IMR-90 (cell line): ENCODE measurements at regions not wholly inside any gene's neighbourhood (a gene's known extent, or its start where the extent isn't known, plus 50 kb on each side); places are given as distances from the start of the nearest gene placed in this dataset.

Source experiments
- ATAC-seq: fragments of 200-7000 bp; cut with Tn5 transposase; 2 replicates; pipeline ENCODE4 v1.9.1; 2020; ENCODE audit warnings: low read depth, mild to moderate bottlenecking, moderate library complexity
- BruUV-seq: library from RNA; stranded (reverse); fragments of 400-500 nt; replicated peaks from 2 replicates; lab custom pipeline; 2021; lab: Mats Ljungman, UMichigan
- CTCF ChIA-PET: fragments of 300-600 bp; formaldehyde crosslinking; extraction: SDS; loops from one replicate; lab custom pipeline; 2021; ENCODE audit warnings: antibody characterized with exemption; lab: Yijun Ruan, JAX
- POLR2A ChIA-PET: fragments of 300-600 bp; sonication (Branson Sonifier 250); formaldehyde crosslinking; loops from one replicate; lab custom pipeline; 2022; ENCODE audit warnings: antibody characterized with exemption; ENCODE audit not compliant: unreplicated experiment; lab: Charles Lee
- DNase-seq: peaks from one replicate; pipeline ENCODE4 v3.0.0; 2013
- H2AFZ ChIP-seq: replicated peaks from 2 replicates; pipeline ENCODE3; 2013; ENCODE audit warnings: low read length, mild to moderate bottlenecking; ENCODE audit not compliant: poor library complexity
- H2AK5ac ChIP-seq: 2 replicates; pipeline ENCODE4 v1.6.1; 2013; ENCODE audit warnings: low read depth, low read length, inconsistent platforms
- H2AK9ac ChIP-seq: replicated peaks from 2 replicates; pipeline ENCODE3; 2013; ENCODE audit warnings: mild to moderate bottlenecking, low read depth, low read length, moderate library complexity; ENCODE audit not compliant: poor library complexity
- H2BK120ac ChIP-seq: 2 replicates; pipeline ENCODE4 v1.6.1; 2013; ENCODE audit warnings: low read depth, low read length, inconsistent platforms
- H2BK15ac ChIP-seq: 3 replicates; pipeline ENCODE4 v1.6.1; 2013; ENCODE audit warnings: low read depth, low read length, inconsistent platforms
- H2BK20ac ChIP-seq: 2 replicates; pipeline ENCODE4 v1.6.1; 2013; ENCODE audit warnings: low read depth, mild to moderate bottlenecking, inconsistent platforms, low read length, moderate library complexity
- H2BK5ac ChIP-seq: 2 replicates; pipeline ENCODE4 v1.6.1; 2013; ENCODE audit warnings: mild to moderate bottlenecking, low read depth, low read length, inconsistent platforms; ENCODE audit not compliant: poor library complexity, severe bottlenecking
- H3K14ac ChIP-seq: replicated peaks from 2 replicates; pipeline ENCODE4 v1.6.1; 2013; ENCODE audit warnings: low read depth, low read length, inconsistent platforms
- H3K18ac ChIP-seq: 2 replicates; pipeline ENCODE4 v1.6.1; 2013; ENCODE audit warnings: low read depth, low read length, control low read depth
- H3K23ac ChIP-seq: 2 replicates; pipeline ENCODE4 v1.6.1; 2013; ENCODE audit warnings: low read depth, low read length, inconsistent platforms
- H3K27ac ChIP-seq: 2 replicates; pipeline ENCODE4 v1.5.1; 2013; ENCODE audit warnings: mild to moderate bottlenecking, control low read depth, low read length; ENCODE audit not compliant: insufficient read depth
- H3K27me3 ChIP-seq: 2 replicates; pipeline ENCODE4 v1.6.1; 2013; ENCODE audit warnings: low read length; ENCODE audit not compliant: control insufficient read depth, insufficient read depth
- H3K36me3 ChIP-seq: 2 replicates; pipeline ENCODE4 v1.6.1; 2013; ENCODE audit warnings: low read length, mixed read lengths; ENCODE audit not compliant: control insufficient read depth, insufficient read depth
- H3K4ac ChIP-seq: 2 replicates; pipeline ENCODE4 v1.6.1; 2013; ENCODE audit warnings: low read depth, low read length, inconsistent platforms
- H3K4me1 ChIP-seq: 2 replicates; pipeline ENCODE4 v1.6.1; 2013; ENCODE audit warnings: low read length, mixed read lengths; ENCODE audit not compliant: control insufficient read depth, insufficient read depth
- H3K4me2 ChIP-seq: 2 replicates; pipeline ENCODE4 v1.6.1; 2013; ENCODE audit warnings: low read depth, mild to moderate bottlenecking, control low read depth, low read length, moderate library complexity
- H3K4me3 ChIP-seq: 2 replicates; pipeline ENCODE4 v1.5.1; 2013; ENCODE audit warnings: low read depth, mild to moderate bottlenecking, control low read depth, low read length, moderate library complexity; ENCODE audit not compliant: insufficient read depth
- H3K56ac ChIP-seq: 2 replicates; pipeline ENCODE4 v1.6.1; 2013; ENCODE audit warnings: low read length, inconsistent platforms; ENCODE audit not compliant: insufficient read depth; ENCODE audit errors: extremely low read depth
- H3K79me1 ChIP-seq, 2 experiments: 2 replicates each; pipeline ENCODE4 v1.6.1; 2013; ENCODE audit warnings: low read length in 2 of 2, inconsistent platforms in 1 of 2, low read depth in 1 of 2
- H3K9ac ChIP-seq: 2 replicates; pipeline ENCODE4 v1.6.1; 2013; ENCODE audit warnings: low read depth, low read length, control low read depth
- H3K9me1 ChIP-seq: 2 replicates; pipeline ENCODE4 v1.6.1; 2013; ENCODE audit warnings: low read length, inconsistent platforms; ENCODE audit not compliant: insufficient read depth
- H3K9me3 ChIP-seq: 2 replicates; pipeline ENCODE4 v1.6.1; 2013; ENCODE audit warnings: low read length; ENCODE audit not compliant: control insufficient read depth, insufficient read depth
- H4K20me1 ChIP-seq: 2 replicates; pipeline ENCODE4 v1.6.1; 2013; ENCODE audit warnings: low read length, inconsistent platforms; ENCODE audit not compliant: insufficient read depth
- H4K5ac ChIP-seq: 2 replicates; pipeline ENCODE4 v1.6.1; 2013; ENCODE audit warnings: mild to moderate bottlenecking, low read depth, low read length, control low read depth
- H4K8ac ChIP-seq, 2 experiments: 2 replicates each; pipeline ENCODE4 v1.6.1; 2013; ENCODE audit warnings: low read depth in 2 of 2, low read length in 2 of 2, control low read depth in 1 of 2, inconsistent platforms in 1 of 2
- H4K91ac ChIP-seq: 2 replicates; pipeline ENCODE4 v1.6.1; 2013; ENCODE audit warnings: low read depth, low read length, inconsistent platforms; ENCODE audit not compliant: insufficient read depth
- MAFK ChIP-seq: IDR thresholded peaks from 2 replicates; pipeline ENCODE4 v1.6.1; 2012; ENCODE audit warnings: low read depth, low read length, improper control_type of control experiment
- MAZ ChIP-seq: IDR thresholded peaks from 2 replicates; pipeline ENCODE4 v1.6.1; 2012; ENCODE audit warnings: low read depth, mild to moderate bottlenecking, low read length, improper control_type of control experiment, moderate library complexity, borderline replicate concordance
- dilution Hi-C: fragments of 300-500 bp; cut with HindIII; formaldehyde crosslinking; loops from one replicate; pipeline ENCODE4 v1.14.3; 2018; ENCODE audit warnings: low sequenced_read_pairs; ENCODE audit not compliant: unreplicated experiment
- in situ Hi-C: fragments of 300-500 bp; cut with MboI; formaldehyde crosslinking; loops from 3 replicates; pipeline ENCODE4 v1.14.3; 2019; ENCODE audit warnings: low sequenced_read_pairs, inconsistent platforms, mixed read lengths
- intact Hi-C: fragments of 100-400 bp; cut with micrococcal nuclease; formaldehyde crosslinking; loops from 2 replicates; pipeline ENCODE4 v1.10.0; 2022
- TF ChIP-seq, protein P1 (sequence below): fragments of 150-350 bp; IDR thresholded peaks from 2 replicates; pipeline ENCODE4 v1.6.1; 2017; ENCODE audit warnings: mild to moderate bottlenecking, antibody characterized with exemption, low read length, low read depth

DNA sequence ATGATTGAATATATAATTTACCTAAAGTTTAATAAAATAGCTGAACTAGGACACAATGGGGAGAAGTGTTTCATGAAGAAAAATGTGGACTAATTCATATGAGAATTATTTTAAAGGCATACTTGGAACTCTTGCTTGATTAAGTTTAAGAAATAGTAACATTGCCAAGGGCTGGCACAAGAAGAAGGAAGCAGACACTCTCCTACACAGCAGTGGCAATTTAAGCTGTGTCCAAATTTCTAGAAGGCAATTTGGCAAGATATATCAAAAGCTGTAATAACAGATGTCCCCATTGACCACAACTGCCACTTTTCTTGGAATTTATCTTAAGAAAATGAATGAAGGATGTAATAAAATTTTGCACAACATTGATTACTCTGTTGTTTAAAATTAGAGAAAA, 209.5 kb upstream of the S100G start:
- H3K14ac ChIP-seq: no peak overlapping the region
- dilution Hi-C loops: no loop called here
- H2BK120ac ChIP-seq: no peak overlapping the region
- DNase-seq (no peak), ATAC-seq (no peak)
- no peak overlapping the region for H2AK9ac ChIP-seq
- no peaks in the 10 kb centered on the region for H4K20me1 ChIP-seq
- no peak overlapping the region for H4K5ac ChIP-seq
- no peaks in the 10 kb centered on the region; the same call in 1 of the 2 replicates for H3K4me1 ChIP-seq
- no peak overlapping the region for H3K9ac ChIP-seq
- in situ Hi-C loops: loop anchor here (10.0 kb wide), 1 partner anchor 224 kb away; no protein-coding TSS in a partner anchor
- H2BK5ac ChIP-seq: no peak overlapping the region
- H2BK20ac ChIP-seq: no peak overlapping the region
- intact Hi-C loops: no loop called here
- H3K18ac ChIP-seq: no peak overlapping the region
- H4K8ac ChIP-seq: no peak overlapping the region
- no peaks in the 10 kb centered on the region for H3K9me3 ChIP-seq
- CTCF ChIA-PET: interaction anchor here (0.6 kb wide), 1 partner anchor 9 kb away, joined by 8 read pairs; no protein-coding TSS in a partner anchor
- H2BK15ac ChIP-seq: no peak overlapping the region
- H3K27ac ChIP-seq: no peak overlapping the region
- no peak overlapping the region for H3K56ac ChIP-seq
- H3K4me3 ChIP-seq: no peak overlapping the region
- no peak overlapping the region for H2AK5ac ChIP-seq
- H3K9me1 ChIP-seq: no peaks in the 10 kb centered on the region
- no peak overlapping the region for H2AFZ ChIP-seq
- POLR2A ChIA-PET: no interaction called here
- H3K4me2 ChIP-seq: no peak overlapping the region
- H3K27me3 ChIP-seq: no peaks in the 10 kb centered on the region
- no peak overlapping the region for H3K23ac ChIP-seq
- no peak overlapping the region for H4K91ac ChIP-seq
- TF ChIP-seq MAFK (no peak), MAZ (no peak)
- TF ChIP-seq, protein P1, sequence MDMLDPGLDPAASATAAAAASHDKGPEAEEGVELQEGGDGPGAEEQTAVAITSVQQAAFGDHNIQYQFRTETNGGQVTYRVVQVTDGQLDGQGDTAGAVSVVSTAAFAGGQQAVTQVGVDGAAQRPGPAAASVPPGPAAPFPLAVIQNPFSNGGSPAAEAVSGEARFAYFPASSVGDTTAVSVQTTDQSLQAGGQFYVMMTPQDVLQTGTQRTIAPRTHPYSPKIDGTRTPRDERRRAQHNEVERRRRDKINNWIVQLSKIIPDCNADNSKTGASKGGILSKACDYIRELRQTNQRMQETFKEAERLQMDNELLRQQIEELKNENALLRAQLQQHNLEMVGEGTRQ: no peak
- BruUV-seq: no TSS peak
- H3K79me1 ChIP-seq: no peaks in the 10 kb centered on the region; a peak in 1 of 4 replicates
- no peaks in the 10 kb centered on the region for H3K36me3 ChIP-seq
- no peak overlapping the region for H3K4ac ChIP-seq
